Stomach (tissue), 8 donors: ENCODE measurements at regions not wholly inside any gene's neighbourhood (a gene's known extent, or its start where the extent isn't known, plus 50 kb on each side); places are given as distances from the start of the nearest gene placed in this dataset.

Experiments used
- DNase-seq, 2 donors: peaks; one replicate each; pipeline versions ENCODE4 v3.0.0 to v3.0.0-alpha.2; 2013 to 2019
- H3K27ac ChIP-seq, 5 donors: fragments of 200-600 bp in 4 of 5; sonication (generic) in 4 of 5; one replicate each; pipeline ENCODE4 v1.5.1; 2013 to 2019; ENCODE audit warnings: mild to moderate bottlenecking in 1 of 5, moderate library complexity in 1 of 5
- H3K27me3 ChIP-seq, 3 donors: fragments of 200-600 bp; sonication (generic); one replicate each; pipeline ENCODE4 v1.5.1; 2017 to 2019; ENCODE audit warnings: mixed run types in 1 of 3
- H3K36me3 ChIP-seq, 4 donors: fragments of 200-600 bp; sonication (generic); 1 replicate in 3 of 4; 2 replicates in 1 of 4; pipeline ENCODE4 v1.5.1; 2016 to 2019
- H3K4me1 ChIP-seq, 4 donors: fragments of 200-600 bp; sonication (generic); one replicate each; pipeline ENCODE4 v1.5.1; 2016 to 2019
- H3K4me3 ChIP-seq, 4 donors: fragments of 200-600 bp; sonication (generic) in 3 of 4; one replicate each; pipeline ENCODE4 v1.5.1; 2016 to 2019; ENCODE audit warnings: mild to moderate bottlenecking in 1 of 4
- H3K9me3 ChIP-seq, 4 donors: fragments of 200-600 bp; sonication (generic); one replicate each; pipeline ENCODE4 v1.5.1; 2016 to 2019
- CTCF ChIP-seq, 7 experiments: fragments of 450-650 bp in 4 of 7; fragments of 200-600 bp in 3 of 7; sonication (generic) in 3 of 7; IDR thresholded peaks; one replicate each; pipeline ENCODE4 v1.5.1; 2016 to 2019; ENCODE audit warnings: antibody characterized with exemption in 7 of 7, control low read depth in 2 of 7, mild to moderate bottlenecking in 1 of 7
- EP300 ChIP-seq: sonication (generic); formaldehyde crosslinking; IDR thresholded peaks from one replicate; pipeline ENCODE4 v1.6.1; 2017; ENCODE audit warnings: antibody characterized with exemption
- POLR2A ChIP-seq, 4 donors: fragments of 450-650 bp; IDR thresholded peaks; one replicate each; pipeline ENCODE4 v1.6.1; 2016; ENCODE audit warnings: antibody characterized with exemption in 4 of 4, control low read depth in 2 of 4, mild to moderate bottlenecking in 1 of 4, moderate library complexity in 1 of 4
- POLR2AphosphoS5 ChIP-seq, 3 donors: sonication (generic); formaldehyde crosslinking; IDR thresholded peaks; one replicate each; pipeline ENCODE4 v1.6.1; 2016; ENCODE audit warnings: antibody characterized with exemption in 3 of 3
- WGBS, 5 donors: extraction: QIAGEN DNeasy Blood & Tissue Kit in 3 of 5; methylation state at CpG; one replicate each; pipeline versions ENCODE4 v1.1.5 to v1.1.7; 2013 to 2018; 5-methylcytosine and 5-hydroxymethylcytosine counted together
- intact Hi-C: fragments of 100-400 bp; cut with DNase I; formaldehyde crosslinking; loops from one replicate; pipeline ENCODE4 v1.15.1; 2023; ENCODE audit warnings: low total_unique reads
- donor health status: healthy with polysubstance abuse.
- donor health status: Bipolar disorder and iron deficiency.
- donor health status: healthy.

- TF ChIP-seq EP300 (no peak), POLR2A (IDR thresholded peaks at IDR 0.05) (no peak), POLR2AphosphoS5 (IDR thresholded peaks at IDR 0.05) (no peak), CTCF (IDR thresholded peaks at IDR 0.05) (no peak)
- 61 to 85% (median 82%) methylated on average over 4 of the region's 4 CpGs for WGBS, 5 donors
Measured at GRCh38 chr12:29990971-29991370, 207.2 kb upstream of the TMTC1 start.

GRCh38 chr12:29983851-29984250, 200.1 kb upstream of the TMTC1 start:
- no peak overlapping the region for H3K4me3 ChIP-seq
- H3K36me3 ChIP-seq: no peaks in the 10 kb centered on the region
- intact Hi-C loops: no loop called here
- H3K4me1 ChIP-seq: no peaks in the 10 kb centered on the region
- no peak for TF ChIP-seq EP300
- H3K27me3 ChIP-seq: no peaks in the 10 kb centered on the region
- DNase-seq: no peak
- 83 to 94% (median 89%) methylated on average over 2 of the region's 2 CpGs for WGBS, 5 donors
- H3K9me3 ChIP-seq: peaks cover 0 to 4% (median 0%) of the 10 kb centered on the region in 4 donors
- H3K27ac ChIP-seq: no peak overlapping the region

More at GRCh38 chr12:29990971-29991370, 207.2 kb upstream of the TMTC1 start:
- intact Hi-C loops: no loop called here
- DNase-seq: no peak
- H3K36me3 ChIP-seq: no peaks in the 10 kb centered on the region
- H3K9me3 ChIP-seq: no peaks in the 10 kb centered on the region
- H3K27me3 ChIP-seq: no peaks in the 10 kb centered on the region
- no peaks in the 10 kb centered on the region for H3K4me1 ChIP-seq
- no peak overlapping the region for H3K27ac ChIP-seq
- no peak overlapping the region for H3K4me3 ChIP-seq

DNA sequence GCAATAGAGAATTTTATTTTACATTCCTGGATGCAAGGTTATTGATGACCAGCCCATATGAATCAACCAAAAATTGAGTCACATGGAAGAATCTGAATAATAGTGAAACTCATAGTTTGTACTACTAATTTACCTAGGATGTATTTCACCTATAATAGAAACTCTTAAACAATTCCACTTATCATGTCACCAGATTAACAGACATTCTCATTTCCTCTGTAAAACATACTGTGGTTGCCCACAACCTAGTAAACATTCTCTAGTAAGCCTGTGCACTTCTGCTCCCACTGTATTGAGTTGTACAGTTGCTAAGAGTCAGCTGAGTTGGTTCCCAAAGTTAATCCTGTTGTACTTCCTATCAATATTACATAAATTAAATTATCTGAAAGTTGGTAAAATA, 196.6 kb upstream of the TMTC1 start:
- Histone ChIP-seq H3K4me3 (no peak overlapping the region), H3K4me1 (no peaks in the 10 kb centered on the region), H3K36me3 (no peaks in the 10 kb centered on the region), H3K27me3 (no peaks in the 10 kb centered on the region), H3K9me3 (peaks cover 0 to 4% (median 0%) of the 10 kb centered on the region in 4 donors), H3K27ac (no peak overlapping the region)
- intact Hi-C loops: no loop called here
- DNase-seq: no peak
- TF ChIP-seq POLR2AphosphoS5 (IDR thresholded peaks at IDR 0.05) (no peak), POLR2A (IDR thresholded peaks at IDR 0.05) (no peak)

GRCh38 chr12:29971446-29971845, 187.7 kb upstream of the TMTC1 start:
- no peak overlapping the region for H3K27ac ChIP-seq
- intact Hi-C loops: no loop called here
- WGBS, 5 donors: 72 to 88% (median 81%) methylated on average over 2 of the region's 2 CpGs

GRCh38 chr12:29970501-29970900, 186.8 kb upstream of the TMTC1 start:
- Histone ChIP-seq H3K27me3 (no peaks in the 10 kb centered on the region), H3K36me3 (no peaks in the 10 kb centered on the region), H3K9me3 (no peaks in the 10 kb centered on the region), H3K4me3 (no peak overlapping the region), H3K4me1 (peaks cover 0 to 13% (median 0%) of the 10 kb centered on the region in 4 donors), H3K27ac (no peak overlapping the region)
- 21 to 39% (median 31%) methylated on average over 3 of the region's 3 CpGs for WGBS, 5 donors
- intact Hi-C loops: no loop called here
- no peak for DNase-seq
- TF ChIP-seq POLR2A (IDR thresholded peaks at IDR 0.05) (no peak), POLR2AphosphoS5 (IDR thresholded peaks at IDR 0.05) (no peak), CTCF (IDR thresholded peaks at IDR 0.05) (no peak), EP300 (no peak)

More at GRCh38 chr12:29971446-29971845, 187.7 kb upstream of the TMTC1 start:
- Histone ChIP-seq H3K27me3 (no peaks in the 10 kb centered on the region), H3K36me3 (no peaks in the 10 kb centered on the region), H3K4me3 (no peak overlapping the region), H3K4me1 (peaks cover 0 to 13% (median 0%) of the 10 kb centered on the region in 4 donors), H3K9me3 (no peaks in the 10 kb centered on the region)
- DNase-seq: no peak
- TF ChIP-seq POLR2AphosphoS5 (IDR thresholded peaks at IDR 0.05): no peak
- no peak for TF ChIP-seq EP300
- no peak for TF ChIP-seq POLR2A (IDR thresholded peaks at IDR 0.05)
- no peak for TF ChIP-seq CTCF (IDR thresholded peaks at IDR 0.05)
